ENCODE measurements at regions not wholly inside any gene's neighbourhood (a gene's known extent, or its start where the extent isn't known, plus 50 kb on each side); places are given as distances from the start of the nearest gene placed in this dataset.
"Not testable (repeated sequence)": the region's sequence is repeated elsewhere in the genome, so short reads cannot be mapped to it uniquely, and the experiment has no call there.

DNA sequence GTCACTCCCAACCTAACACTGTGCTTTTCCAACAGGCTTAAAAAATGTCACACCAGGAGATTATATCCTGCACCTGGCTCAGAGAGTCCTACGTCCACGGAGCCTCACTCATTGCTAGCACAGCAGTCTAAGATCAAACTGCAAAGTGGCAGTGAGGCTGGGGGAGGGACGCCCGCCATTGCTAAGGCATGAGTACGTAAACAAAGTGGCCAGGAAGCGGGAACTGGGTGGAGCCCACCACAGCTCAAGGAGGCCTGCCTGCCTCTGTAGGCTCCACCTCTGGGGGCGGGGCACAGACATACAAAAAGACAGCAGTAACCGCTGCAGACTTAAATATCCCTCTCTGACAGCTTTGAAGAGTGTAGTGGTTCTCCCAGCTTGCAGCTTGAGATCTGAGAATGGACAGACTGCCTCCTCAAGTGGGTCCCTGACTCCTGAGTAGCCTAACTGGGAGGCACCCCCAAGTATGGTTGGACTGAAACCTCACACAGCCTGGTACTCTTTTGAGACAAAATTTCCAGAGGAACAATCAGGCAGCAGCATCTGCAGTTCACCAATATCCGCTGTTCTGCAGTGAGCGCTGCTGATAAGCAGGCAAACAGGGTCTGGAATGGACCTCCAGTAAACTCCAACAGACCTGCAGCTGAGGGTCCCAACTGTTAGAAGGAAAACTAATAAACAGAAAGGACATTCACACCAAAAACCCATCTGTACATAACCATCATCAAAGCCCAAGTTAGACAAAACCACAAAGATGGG is 2986.4 kb upstream of the OR11H1 start:
- H3K27me3 ChIP-seq; ATAC-seq (ENCODE audit: low FRiP score in 2 of 2); H3K27ac ChIP-seq; H3K4me1 ChIP-seq; H3K4me3 ChIP-seq; H3K9me3 ChIP-seq; H3K36me3 ChIP-seq: not testable (repeated sequence)
- peak; percentile 1 to 19 for DNase-seq
- WGBS, 2 donors: 60 to 80% methylated on average over 1 to 10 of the region's 10 CpGs

- H3K27ac ChIP-seq; H3K27me3 ChIP-seq; H3K4me1 ChIP-seq; H3K9me3 ChIP-seq; H3K4me3 ChIP-seq; ATAC-seq (ENCODE audit: low FRiP score in 2 of 2); H3K36me3 ChIP-seq; DNase-seq: not testable (repeated sequence)
- WGBS, 2 donors: 33 to 50% methylated on average over 1 to 2 of the region's 5 CpGs
Observed at GRCh38 chr22:12553366-12553765, 2974.6 kb upstream of the OR11H1 start.

DNA sequence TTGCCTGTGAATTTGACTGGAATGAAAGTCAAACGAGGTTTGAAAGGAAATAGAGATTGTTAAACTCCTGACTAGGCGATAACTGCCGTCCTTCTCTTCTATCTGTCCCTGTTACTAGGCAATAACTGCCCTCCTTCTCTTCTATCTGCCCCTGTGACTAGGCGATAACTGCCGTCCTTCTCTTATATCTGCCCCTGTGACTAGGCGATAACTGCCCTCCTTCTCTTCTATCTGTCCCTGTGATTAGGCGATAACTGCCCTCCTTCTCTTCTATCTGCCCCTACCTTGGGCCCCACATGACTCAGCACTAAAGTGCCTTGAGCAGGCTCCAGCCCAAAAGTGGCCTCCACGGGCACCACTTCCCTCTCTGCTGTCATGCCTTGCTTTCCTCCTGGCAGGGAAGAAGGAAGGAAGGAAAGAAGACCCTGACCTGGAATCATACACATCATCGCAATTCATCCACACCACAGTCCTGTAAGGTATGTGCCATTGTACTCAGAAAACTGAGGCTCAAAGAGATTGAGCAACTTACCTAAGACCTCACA is 2973.3 kb upstream of the OR11H1 start:
- not testable (repeated sequence) for H3K27ac ChIP-seq; H3K27me3 ChIP-seq; H3K9me3 ChIP-seq; H3K4me3 ChIP-seq; ATAC-seq (ENCODE audit: low FRiP score in 2 of 2); H3K36me3 ChIP-seq; H3K4me1 ChIP-seq; DNase-seq
- 63 to 81% methylated on average over 6 to 7 of the region's 9 CpGs for WGBS, 2 donors

GRCh38 chr22:12571500-12571899 is 2956.5 kb upstream of the OR11H1 start:
- H3K27ac ChIP-seq; H3K4me3 ChIP-seq; H3K27me3 ChIP-seq; DNase-seq; H3K4me1 ChIP-seq; H3K36me3 ChIP-seq; H3K9me3 ChIP-seq; ATAC-seq (ENCODE audit: low FRiP score in 2 of 2): not testable (repeated sequence)

DNA sequence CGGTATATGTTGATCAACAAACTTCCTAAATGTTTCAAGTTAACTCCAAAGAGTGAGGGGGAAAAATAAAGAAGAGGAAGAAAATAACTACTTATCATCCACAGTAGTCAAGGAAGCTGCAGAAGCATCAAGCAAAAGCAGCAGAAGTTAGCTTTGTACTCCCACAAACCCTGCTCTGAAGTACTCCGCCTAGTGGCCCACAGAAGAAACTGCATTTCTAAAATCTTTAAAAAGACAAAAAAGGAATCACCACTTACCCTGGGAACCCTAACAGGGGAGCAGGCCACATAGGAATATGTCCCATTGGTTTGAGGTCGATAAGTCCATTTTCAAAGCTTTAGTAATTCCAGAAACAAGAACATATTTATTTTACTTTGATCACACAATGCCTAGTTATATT is 2948.3 kb upstream of the OR11H1 start:
- H3K36me3 ChIP-seq; ATAC-seq (ENCODE audit: low FRiP score in 2 of 2); H3K27me3 ChIP-seq; DNase-seq; H3K27ac ChIP-seq; H3K4me1 ChIP-seq; H3K4me3 ChIP-seq; H3K9me3 ChIP-seq: not testable (repeated sequence)
- 20% methylated on average over 3 of the region's 3 CpGs; no CpG with 5 or more reads in 1 of the 2 donors for WGBS, 2 donors

- WGBS, 2 donors: 64 to 68% methylated on average over 9 to 16 of the region's 17 CpGs
- not testable (repeated sequence) for ATAC-seq (ENCODE audit: low FRiP score in 2 of 2); H3K9me3 ChIP-seq; H3K4me3 ChIP-seq; H3K27ac ChIP-seq; H3K36me3 ChIP-seq; H3K27me3 ChIP-seq; H3K4me1 ChIP-seq
- peak in 1 of 2 donors; percentile 67 for DNase-seq
Observed at GRCh38 chr22:12584457-12584856, 2943.5 kb upstream of the OR11H1 start.

- not testable (repeated sequence) for H3K9me3 ChIP-seq; H3K27me3 ChIP-seq; H3K4me1 ChIP-seq; DNase-seq; H3K36me3 ChIP-seq; H3K4me3 ChIP-seq; H3K27ac ChIP-seq; ATAC-seq (ENCODE audit: low FRiP score in 2 of 2)
- 81 to 86% methylated on average over 5 of the region's 5 CpGs for WGBS, 2 donors
Observed at GRCh38 chr22:12584874-12585273, 2943.1 kb upstream of the OR11H1 start.

DNA sequence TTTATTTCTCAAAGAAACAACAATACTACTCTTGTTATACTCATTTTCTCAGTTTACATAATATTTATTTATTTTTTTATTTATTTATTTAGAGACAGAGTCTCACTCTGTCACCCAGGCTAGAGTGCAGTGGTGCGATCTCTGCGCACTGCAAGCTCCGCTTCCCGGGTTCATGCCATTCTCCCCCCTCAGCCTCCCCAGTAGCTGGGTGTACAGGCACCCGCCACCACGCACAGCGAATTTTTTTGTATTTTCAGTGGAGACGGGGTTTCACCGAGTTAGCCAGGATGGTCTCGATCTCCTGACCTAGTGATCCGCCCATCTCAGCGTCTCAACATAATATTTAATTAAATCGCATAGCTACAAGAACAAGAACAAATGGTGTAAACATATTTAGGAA is 2932.3 kb upstream of the OR11H1 start:
- H3K4me1 ChIP-seq; H3K27ac ChIP-seq; H3K36me3 ChIP-seq; H3K4me3 ChIP-seq; ATAC-seq (ENCODE audit: low FRiP score in 2 of 2); H3K27me3 ChIP-seq; DNase-seq: not testable (repeated sequence)
- peaks cover 0 to 29% (median 8%) of the 10 kb centered on the region in 4 donors for H3K9me3 ChIP-seq
- WGBS, 2 donors: 74 to 80% methylated on average over 13 of the region's 13 CpGs

DNA sequence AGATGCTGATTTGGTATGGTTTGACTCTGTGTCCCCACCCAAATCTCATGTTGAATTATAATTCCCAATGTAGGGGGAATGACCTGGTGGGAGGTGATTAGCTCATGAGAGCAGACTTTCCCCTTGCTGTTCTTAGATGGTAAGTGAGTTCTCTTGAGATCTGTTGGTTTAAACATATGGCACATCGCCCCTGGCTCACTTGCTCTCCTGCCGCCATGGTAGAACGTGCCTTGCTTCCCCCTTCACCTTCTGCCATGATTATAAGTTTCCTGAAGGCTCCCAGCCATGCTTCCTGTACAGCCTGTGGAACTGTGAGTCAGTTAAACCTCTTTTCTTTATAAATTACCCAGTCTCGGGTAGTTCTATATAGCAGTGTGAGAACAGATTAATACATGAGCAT is 2930.2 kb upstream of the OR11H1 start:
- not testable (repeated sequence) for DNase-seq; ATAC-seq (ENCODE audit: low FRiP score in 2 of 2)
- 74 to 76% methylated on average over 4 of the region's 4 CpGs for WGBS, 2 donors

DNA sequence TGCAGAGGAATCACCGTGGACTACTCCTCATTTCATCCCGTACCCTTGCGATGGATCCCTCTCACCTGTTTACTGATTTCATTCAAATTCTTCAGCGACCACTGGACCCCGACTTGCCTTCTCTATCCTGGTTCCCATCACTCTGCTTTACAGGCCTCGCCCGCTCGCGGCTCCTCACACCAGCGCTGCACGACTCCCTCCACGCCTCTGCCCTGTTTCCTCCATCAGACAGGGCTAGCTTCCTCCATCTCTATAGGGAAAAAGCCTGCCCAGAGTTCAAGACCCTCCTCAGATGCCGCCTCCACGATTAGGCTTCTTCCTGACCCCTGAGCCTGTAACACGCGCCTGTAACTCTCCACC is 2926.5 kb upstream of the OR11H1 start:
- not testable (repeated sequence) for H3K27me3 ChIP-seq; ATAC-seq (ENCODE audit: low FRiP score in 2 of 2); DNase-seq; H3K36me3 ChIP-seq; H3K4me1 ChIP-seq; H3K27ac ChIP-seq
- 70 to 73% methylated on average over 16 of the region's 16 CpGs for WGBS, 2 donors
- Histone ChIP-seq H3K9me3 (peaks cover 0 to 30% (median 13%) of the 10 kb centered on the region in 4 donors), H3K4me3 (peak overlapping the region in 1 of 4 donors; percentile 7)

More for the DNA sequence above, 2930.2 kb upstream of the OR11H1 start:
- not testable (repeated sequence) for H3K27me3 ChIP-seq, H3K27ac ChIP-seq, H3K4me1 ChIP-seq, H3K36me3 ChIP-seq, H3K4me3 ChIP-seq
- H3K9me3 ChIP-seq: peaks cover 2 to 42% (median 11%) of the 10 kb centered on the region in 4 donors
